GM20000 (cell line): ENCODE measurements at regions not wholly inside any gene's neighbourhood (a gene's known extent, or its start where the extent isn't known, plus 50 kb on each side); places are given as distances from the start of the nearest gene placed in this dataset.

Experiments
- DNase-seq: peaks from one replicate; pipeline ENCODE4 v3.0.0; 2012; ENCODE audit warnings: low spot score
- TF ChIP-seq, protein P1 (sequence below): IDR thresholded peaks from 2 replicates; pipeline ENCODE4 v1.5.1; 2012; ENCODE audit warnings: mild to moderate bottlenecking, control low read depth; ENCODE audit errors: extremely low read depth, missing control alignments

DNA sequence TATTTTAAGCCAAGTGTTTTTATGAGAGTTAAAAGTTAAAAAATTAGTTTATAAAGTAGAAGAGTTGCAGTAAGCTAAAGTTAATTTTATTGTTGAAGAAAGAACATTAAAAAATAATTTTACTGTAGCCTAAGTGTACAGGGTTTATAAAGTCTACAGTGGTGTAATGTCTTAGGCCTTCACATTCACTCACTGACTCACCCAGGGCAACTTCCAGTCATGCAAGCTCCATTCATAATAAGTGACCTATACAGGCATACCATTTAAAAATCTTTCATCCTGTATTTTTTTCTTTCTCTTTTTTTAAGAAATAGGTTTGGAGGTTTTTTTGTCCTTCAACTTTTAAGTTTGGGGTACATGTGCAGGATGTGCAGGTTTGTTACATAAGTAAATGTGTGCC, 87.9 kb upstream of the NR3C2 start:
- no peak for DNase-seq

DNA sequence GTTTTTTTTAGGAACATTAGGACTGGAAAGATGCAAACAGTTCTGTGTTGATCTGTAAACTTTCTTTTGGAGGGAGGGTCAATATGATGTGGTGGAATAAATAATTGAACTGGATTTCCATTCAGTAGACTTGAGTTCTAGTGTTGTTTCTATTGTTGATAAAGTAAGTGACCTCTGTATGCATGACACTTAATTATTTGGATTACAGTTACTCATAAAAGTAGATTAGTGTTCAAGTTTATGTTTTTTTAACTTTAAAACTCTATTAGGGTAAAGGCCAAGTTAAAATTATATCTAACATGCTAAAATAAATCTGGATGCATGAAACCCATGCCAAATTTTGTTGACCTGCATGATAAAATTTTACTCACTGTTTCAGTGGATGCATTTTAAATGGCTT, 85.4 kb upstream of the NR3C2 start:
- TF ChIP-seq, protein P1, sequence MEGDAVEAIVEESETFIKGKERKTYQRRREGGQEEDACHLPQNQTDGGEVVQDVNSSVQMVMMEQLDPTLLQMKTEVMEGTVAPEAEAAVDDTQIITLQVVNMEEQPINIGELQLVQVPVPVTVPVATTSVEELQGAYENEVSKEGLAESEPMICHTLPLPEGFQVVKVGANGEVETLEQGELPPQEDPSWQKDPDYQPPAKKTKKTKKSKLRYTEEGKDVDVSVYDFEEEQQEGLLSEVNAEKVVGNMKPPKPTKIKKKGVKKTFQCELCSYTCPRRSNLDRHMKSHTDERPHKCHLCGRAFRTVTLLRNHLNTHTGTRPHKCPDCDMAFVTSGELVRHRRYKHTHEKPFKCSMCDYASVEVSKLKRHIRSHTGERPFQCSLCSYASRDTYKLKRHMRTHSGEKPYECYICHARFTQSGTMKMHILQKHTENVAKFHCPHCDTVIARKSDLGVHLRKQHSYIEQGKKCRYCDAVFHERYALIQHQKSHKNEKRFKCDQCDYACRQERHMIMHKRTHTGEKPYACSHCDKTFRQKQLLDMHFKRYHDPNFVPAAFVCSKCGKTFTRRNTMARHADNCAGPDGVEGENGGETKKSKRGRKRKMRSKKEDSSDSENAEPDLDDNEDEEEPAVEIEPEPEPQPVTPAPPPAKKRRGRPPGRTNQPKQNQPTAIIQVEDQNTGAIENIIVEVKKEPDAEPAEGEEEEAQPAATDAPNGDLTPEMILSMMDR = no peak
- DNase-seq = no peak

More for the DNA sequence above, 87.9 kb upstream of the NR3C2 start:
- TF ChIP-seq, protein P1 = no peak

DNA sequence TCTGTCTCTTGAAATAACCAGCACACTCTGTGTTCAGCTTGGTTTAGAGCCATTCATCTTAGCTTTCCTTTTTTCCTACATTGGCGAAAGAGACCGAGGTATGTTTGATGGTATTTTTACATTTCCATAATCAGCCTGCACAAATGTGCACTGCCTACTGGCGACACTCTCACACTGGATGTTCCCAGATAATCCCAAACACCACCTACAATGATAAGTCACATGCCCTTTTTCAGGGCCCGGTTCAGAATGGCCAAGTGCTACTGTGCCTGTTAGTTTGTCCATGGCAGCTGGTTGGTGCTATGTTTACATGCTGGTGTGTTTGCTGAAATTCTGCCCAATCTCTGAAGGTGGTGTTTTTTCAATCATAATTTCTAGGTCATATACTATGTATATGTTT, 80.8 kb upstream of the NR3C2 start:
- no peak for DNase-seq
- TF ChIP-seq, protein P1 = no peak

DNA sequence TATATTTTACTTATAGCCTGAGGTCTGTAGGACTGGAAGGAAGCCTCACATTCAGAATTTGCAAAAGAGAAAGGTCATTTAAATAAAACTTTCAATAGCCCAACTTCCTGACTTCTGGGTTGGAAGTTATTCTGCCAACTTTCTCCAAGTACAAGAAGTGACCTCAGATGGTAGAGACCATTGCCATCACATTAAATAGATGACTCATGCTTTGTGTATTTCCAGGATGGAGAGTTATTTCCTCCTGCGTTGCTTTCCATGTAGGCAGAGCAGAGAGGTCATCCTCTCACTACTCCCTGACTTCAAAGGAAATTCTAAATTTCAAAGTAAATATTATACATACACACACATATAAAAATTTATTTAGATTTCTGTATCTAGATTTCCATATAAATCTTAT, 73.0 kb upstream of the NR3C2 start:
- TF ChIP-seq, protein P1 = no peak
- DNase-seq = no peak

DNA sequence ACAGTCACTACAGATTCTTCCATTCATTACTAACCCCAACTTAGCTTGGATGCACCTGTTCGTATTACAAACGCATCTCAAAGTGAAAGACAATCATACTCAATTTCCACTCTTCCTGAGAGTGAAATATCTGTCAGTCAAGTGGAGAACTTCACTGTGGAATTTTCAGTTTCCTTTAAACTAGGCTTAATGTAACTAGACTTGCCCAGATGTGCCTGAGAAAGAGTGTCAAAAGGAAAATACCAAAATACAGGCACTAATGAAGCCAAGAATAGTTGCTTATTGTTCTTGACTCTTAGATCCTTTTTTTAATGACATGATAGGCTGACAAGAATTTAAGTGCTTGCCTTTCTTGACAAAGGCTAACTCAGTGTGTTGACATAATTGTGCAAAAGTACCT, 72.4 kb upstream of the NR3C2 start:
- DNase-seq = no peak
- TF ChIP-seq, protein P1 = no peak

DNA sequence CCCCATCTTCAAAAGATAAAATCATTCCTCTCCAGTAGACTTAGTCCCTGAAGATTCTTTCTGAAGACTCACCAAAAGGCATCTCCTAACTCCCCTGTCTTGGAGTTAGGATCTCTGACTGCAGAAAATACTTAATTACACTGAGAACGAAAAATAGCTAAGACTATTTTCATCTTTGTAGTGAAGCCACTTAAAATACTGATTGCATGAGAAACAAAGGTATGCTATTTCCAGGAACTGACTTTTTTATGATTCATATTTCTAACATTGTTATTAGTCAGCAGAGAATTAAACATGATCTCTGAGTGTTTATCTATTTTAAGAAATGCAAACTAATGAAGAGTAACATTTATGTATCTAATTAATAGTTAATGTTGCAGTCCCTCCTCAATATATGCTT, 71.8 kb upstream of the NR3C2 start:
- TF ChIP-seq, protein P1 = no peak
- DNase-seq = no peak

DNA sequence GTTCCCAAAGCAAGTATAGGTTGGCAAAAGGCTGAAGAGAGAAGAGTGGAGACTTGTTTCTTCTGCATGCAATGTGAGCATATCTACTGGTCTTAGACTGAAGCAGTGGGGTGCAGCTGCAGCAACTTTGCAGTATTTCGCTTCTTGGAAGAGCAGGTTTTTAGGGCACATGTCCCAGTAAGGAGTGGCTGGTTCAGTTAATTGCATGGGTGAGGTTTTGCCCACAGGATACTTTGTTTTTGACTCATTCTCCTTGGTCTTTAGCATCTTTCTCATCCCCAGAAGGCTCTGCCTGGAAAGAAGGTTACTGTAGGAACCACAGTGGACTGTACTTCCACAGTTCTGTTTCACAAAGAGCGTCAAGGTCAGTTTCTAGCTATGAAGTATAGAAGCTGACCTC, 68.0 kb upstream of the NR3C2 start:
- TF ChIP-seq, protein P1 = no peak
- DNase-seq = no peak

DNA sequence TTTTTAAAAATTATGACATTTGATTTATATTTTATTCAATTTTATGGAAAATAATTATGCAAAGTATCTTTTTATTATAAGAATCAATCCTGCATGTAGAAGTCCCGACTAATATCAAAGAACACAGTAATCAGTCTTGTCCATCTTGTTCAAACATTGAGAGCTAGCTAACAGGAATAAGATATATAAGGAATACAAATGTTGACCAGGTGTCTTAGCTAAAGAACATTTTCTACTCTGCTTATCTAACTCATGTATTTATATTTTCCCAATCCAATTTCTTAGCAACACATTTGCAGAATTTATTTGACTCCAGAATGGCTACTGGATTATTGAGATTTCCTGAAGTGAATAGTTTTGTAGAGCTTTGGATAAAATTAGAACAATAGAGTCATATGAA, 61.5 kb upstream of the NR3C2 start:
- DNase-seq = no peak
- TF ChIP-seq, protein P1 = no peak
